A673 (cell line): ENCODE measurements at regions not wholly inside any gene's neighbourhood (a gene's known extent, or its start where the extent isn't known, plus 50 kb on each side); places are given as distances from the start of the nearest gene placed in this dataset.

Source experiments
- EZH2 ChIP-seq: fragments of 200-600 bp; sonication (generic); IDR thresholded peaks from 2 replicates; pipeline ENCODE4 v1.6.1; 2017; ENCODE audit warnings: borderline replicate concordance, low read depth, mild to moderate bottlenecking, mixed read lengths, antibody characterized with exemption, low read length; ENCODE audit not compliant: poor library complexity, severe bottlenecking
- TF ChIP-seq, protein P1 (sequence below): fragments of 300-800, 200-600 bp; sonication (generic); conservative IDR thresholded peaks from 2 replicates; pipeline ENCODE4 v1.5.1; 2017; ENCODE audit warnings: low read depth, mild to moderate bottlenecking, antibody characterized with exemption, low read length, moderate library complexity, mixed read lengths

GRCh38 chr10:106454233-106454632, 710.3 kb downstream of the SORCS1 start:
- TF ChIP-seq, protein P1, sequence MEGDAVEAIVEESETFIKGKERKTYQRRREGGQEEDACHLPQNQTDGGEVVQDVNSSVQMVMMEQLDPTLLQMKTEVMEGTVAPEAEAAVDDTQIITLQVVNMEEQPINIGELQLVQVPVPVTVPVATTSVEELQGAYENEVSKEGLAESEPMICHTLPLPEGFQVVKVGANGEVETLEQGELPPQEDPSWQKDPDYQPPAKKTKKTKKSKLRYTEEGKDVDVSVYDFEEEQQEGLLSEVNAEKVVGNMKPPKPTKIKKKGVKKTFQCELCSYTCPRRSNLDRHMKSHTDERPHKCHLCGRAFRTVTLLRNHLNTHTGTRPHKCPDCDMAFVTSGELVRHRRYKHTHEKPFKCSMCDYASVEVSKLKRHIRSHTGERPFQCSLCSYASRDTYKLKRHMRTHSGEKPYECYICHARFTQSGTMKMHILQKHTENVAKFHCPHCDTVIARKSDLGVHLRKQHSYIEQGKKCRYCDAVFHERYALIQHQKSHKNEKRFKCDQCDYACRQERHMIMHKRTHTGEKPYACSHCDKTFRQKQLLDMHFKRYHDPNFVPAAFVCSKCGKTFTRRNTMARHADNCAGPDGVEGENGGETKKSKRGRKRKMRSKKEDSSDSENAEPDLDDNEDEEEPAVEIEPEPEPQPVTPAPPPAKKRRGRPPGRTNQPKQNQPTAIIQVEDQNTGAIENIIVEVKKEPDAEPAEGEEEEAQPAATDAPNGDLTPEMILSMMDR = no peak
- no peak for TF ChIP-seq EZH2
